Sigmoid colon (tissue), 4 donors: ENCODE measurements at regions not wholly inside any gene's neighbourhood (a gene's known extent, or its start where the extent isn't known, plus 50 kb on each side); places are given as distances from the start of the nearest gene placed in this dataset.

Experiments used
- CTCF ChIP-seq, 4 experiments: fragments of 450-650 bp in 3 of 4; fragments of 200-600 bp in 1 of 4; IDR thresholded peaks; one replicate each; pipeline ENCODE4 v1.5.1; 2016 to 2019; ENCODE audit warnings: antibody characterized with exemption in 4 of 4, mild to moderate bottlenecking in 3 of 4, moderate library complexity in 2 of 4
- EP300 ChIP-seq, 4 donors: sonication (generic); formaldehyde crosslinking; IDR thresholded peaks; one replicate each; pipeline ENCODE4 v1.6.1; 2017; ENCODE audit warnings: antibody characterized with exemption in 4 of 4
- POLR2A ChIP-seq, 2 donors: fragments of 450-650 bp; IDR thresholded peaks; one replicate each; pipeline ENCODE4 v1.6.1; 2016; ENCODE audit warnings: antibody characterized with exemption in 2 of 2, mild to moderate bottlenecking in 2 of 2, moderate library complexity in 2 of 2
- POLR2AphosphoS5 ChIP-seq, 4 donors: sonication (generic); formaldehyde crosslinking; IDR thresholded peaks; one replicate each; pipeline ENCODE4 v1.6.1; 2017; ENCODE audit warnings: antibody characterized with exemption in 4 of 4

- TF ChIP-seq CTCF (IDR thresholded peaks at IDR 0.05) (no peak), POLR2A (IDR thresholded peaks at IDR 0.05) (no peak), EP300 (IDR thresholded peaks at IDR 0.05) (no peak), POLR2AphosphoS5 (IDR thresholded peaks at IDR 0.05) (no peak)
Measured at GRCh38 chrX:45437186-45437585, 236.5 kb upstream of the DIPK2B start.
